ENCODE measurements at regions not wholly inside any gene's neighbourhood (a gene's known extent, or its start where the extent isn't known, plus 50 kb on each side); places are given as distances from the start of the nearest gene placed in this dataset.
"Not testable (repeated sequence)": the region's sequence is repeated elsewhere in the genome, so short reads cannot be mapped to it uniquely, and the experiment has no call there.

DNA sequence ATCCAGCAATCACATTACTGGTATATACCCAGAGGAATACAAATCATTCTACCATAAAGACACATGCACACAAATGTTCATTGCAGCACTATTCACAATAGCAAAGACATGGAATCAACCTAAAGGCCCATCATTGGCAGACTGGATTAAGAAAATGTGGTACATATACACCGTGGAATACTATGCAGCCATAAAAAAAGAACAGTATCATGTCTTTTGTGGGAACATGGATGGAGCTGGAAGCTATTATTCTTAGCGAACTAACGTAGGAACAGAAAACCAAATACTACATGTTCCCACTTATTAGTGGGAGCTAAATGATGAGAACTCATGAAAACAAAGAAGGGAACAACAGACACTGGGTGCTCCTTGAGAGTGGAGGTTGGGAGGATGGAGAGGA, 60.9 kb downstream of the PGRMC1 start:
- TF ChIP-seq POLR2AphosphoS5 (IDR thresholded peaks at IDR 0.05; ENCODE audit: low read depth, low read length); RFX5 (IDR thresholded peaks at IDR 0.05; ENCODE audit: borderline replicate concordance, low read depth, low read length); RBBP5 (IDR thresholded peaks at IDR 0.05; ENCODE audit: borderline replicate concordance, low read depth, low read length); EZH2 (IDR thresholded peaks at IDR 0.05; ENCODE audit: low read depth, low read length, severe bottlenecking); POLR2A (IDR thresholded peaks at IDR 0.05; ENCODE audit: control extremely low read depth in 1 of 2, low read depth in 2 of 2, low read length in 2 of 2): not testable (repeated sequence)
- TF ChIP-seq, protein P1, sequence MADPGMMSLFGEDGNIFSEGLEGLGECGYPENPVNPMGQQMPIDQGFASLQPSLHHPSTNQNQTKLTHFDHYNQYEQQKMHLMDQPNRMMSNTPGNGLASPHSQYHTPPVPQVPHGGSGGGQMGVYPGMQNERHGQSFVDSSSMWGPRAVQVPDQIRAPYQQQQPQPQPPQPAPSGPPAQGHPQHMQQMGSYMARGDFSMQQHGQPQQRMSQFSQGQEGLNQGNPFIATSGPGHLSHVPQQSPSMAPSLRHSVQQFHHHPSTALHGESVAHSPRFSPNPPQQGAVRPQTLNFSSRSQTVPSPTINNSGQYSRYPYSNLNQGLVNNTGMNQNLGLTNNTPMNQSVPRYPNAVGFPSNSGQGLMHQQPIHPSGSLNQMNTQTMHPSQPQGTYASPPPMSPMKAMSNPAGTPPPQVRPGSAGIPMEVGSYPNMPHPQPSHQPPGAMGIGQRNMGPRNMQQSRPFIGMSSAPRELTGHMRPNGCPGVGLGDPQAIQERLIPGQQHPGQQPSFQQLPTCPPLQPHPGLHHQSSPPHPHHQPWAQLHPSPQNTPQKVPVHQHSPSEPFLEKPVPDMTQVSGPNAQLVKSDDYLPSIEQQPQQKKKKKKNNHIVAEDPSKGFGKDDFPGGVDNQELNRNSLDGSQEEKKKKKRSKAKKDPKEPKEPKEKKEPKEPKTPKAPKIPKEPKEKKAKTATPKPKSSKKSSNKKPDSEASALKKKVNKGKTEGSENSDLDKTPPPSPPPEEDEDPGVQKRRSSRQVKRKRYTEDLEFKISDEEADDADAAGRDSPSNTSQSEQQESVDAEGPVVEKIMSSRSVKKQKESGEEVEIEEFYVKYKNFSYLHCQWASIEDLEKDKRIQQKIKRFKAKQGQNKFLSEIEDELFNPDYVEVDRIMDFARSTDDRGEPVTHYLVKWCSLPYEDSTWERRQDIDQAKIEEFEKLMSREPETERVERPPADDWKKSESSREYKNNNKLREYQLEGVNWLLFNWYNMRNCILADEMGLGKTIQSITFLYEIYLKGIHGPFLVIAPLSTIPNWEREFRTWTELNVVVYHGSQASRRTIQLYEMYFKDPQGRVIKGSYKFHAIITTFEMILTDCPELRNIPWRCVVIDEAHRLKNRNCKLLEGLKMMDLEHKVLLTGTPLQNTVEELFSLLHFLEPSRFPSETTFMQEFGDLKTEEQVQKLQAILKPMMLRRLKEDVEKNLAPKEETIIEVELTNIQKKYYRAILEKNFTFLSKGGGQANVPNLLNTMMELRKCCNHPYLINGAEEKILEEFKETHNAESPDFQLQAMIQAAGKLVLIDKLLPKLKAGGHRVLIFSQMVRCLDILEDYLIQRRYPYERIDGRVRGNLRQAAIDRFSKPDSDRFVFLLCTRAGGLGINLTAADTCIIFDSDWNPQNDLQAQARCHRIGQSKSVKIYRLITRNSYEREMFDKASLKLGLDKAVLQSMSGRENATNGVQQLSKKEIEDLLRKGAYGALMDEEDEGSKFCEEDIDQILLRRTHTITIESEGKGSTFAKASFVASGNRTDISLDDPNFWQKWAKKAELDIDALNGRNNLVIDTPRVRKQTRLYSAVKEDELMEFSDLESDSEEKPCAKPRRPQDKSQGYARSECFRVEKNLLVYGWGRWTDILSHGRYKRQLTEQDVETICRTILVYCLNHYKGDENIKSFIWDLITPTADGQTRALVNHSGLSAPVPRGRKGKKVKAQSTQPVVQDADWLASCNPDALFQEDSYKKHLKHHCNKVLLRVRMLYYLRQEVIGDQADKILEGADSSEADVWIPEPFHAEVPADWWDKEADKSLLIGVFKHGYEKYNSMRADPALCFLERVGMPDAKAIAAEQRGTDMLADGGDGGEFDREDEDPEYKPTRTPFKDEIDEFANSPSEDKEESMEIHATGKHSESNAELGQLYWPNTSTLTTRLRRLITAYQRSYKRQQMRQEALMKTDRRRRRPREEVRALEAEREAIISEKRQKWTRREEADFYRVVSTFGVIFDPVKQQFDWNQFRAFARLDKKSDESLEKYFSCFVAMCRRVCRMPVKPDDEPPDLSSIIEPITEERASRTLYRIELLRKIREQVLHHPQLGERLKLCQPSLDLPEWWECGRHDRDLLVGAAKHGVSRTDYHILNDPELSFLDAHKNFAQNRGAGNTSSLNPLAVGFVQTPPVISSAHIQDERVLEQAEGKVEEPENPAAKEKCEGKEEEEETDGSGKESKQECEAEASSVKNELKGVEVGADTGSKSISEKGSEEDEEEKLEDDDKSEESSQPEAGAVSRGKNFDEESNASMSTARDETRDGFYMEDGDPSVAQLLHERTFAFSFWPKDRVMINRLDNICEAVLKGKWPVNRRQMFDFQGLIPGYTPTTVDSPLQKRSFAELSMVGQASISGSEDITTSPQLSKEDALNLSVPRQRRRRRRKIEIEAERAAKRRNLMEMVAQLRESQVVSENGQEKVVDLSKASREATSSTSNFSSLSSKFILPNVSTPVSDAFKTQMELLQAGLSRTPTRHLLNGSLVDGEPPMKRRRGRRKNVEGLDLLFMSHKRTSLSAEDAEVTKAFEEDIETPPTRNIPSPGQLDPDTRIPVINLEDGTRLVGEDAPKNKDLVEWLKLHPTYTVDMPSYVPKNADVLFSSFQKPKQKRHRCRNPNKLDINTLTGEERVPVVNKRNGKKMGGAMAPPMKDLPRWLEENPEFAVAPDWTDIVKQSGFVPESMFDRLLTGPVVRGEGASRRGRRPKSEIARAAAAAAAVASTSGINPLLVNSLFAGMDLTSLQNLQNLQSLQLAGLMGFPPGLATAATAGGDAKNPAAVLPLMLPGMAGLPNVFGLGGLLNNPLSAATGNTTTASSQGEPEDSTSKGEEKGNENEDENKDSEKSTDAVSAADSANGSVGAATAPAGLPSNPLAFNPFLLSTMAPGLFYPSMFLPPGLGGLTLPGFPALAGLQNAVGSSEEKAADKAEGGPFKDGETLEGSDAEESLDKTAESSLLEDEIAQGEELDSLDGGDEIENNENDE (IDR thresholded peaks at IDR 0.05; ENCODE audit: insufficient replicate concordance, low read length): not testable (repeated sequence)
- TF ChIP-seq, protein P2, sequence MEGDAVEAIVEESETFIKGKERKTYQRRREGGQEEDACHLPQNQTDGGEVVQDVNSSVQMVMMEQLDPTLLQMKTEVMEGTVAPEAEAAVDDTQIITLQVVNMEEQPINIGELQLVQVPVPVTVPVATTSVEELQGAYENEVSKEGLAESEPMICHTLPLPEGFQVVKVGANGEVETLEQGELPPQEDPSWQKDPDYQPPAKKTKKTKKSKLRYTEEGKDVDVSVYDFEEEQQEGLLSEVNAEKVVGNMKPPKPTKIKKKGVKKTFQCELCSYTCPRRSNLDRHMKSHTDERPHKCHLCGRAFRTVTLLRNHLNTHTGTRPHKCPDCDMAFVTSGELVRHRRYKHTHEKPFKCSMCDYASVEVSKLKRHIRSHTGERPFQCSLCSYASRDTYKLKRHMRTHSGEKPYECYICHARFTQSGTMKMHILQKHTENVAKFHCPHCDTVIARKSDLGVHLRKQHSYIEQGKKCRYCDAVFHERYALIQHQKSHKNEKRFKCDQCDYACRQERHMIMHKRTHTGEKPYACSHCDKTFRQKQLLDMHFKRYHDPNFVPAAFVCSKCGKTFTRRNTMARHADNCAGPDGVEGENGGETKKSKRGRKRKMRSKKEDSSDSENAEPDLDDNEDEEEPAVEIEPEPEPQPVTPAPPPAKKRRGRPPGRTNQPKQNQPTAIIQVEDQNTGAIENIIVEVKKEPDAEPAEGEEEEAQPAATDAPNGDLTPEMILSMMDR (IDR thresholded peaks at IDR 0.05; ENCODE audit: control extremely low read depth in 1 of 3, insufficient read depth in 1 of 3, low read depth in 1 of 3, low read length in 3 of 3): not testable (repeated sequence)
- TF ChIP-seq, protein P3, sequence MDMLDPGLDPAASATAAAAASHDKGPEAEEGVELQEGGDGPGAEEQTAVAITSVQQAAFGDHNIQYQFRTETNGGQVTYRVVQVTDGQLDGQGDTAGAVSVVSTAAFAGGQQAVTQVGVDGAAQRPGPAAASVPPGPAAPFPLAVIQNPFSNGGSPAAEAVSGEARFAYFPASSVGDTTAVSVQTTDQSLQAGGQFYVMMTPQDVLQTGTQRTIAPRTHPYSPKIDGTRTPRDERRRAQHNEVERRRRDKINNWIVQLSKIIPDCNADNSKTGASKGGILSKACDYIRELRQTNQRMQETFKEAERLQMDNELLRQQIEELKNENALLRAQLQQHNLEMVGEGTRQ (IDR thresholded peaks at IDR 0.05; ENCODE audit: low read length): not testable (repeated sequence)
- TF ChIP-seq, protein P4, sequence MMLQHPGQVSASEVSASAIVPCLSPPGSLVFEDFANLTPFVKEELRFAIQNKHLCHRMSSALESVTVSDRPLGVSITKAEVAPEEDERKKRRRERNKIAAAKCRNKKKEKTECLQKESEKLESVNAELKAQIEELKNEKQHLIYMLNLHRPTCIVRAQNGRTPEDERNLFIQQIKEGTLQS (IDR thresholded peaks at IDR 0.05; ENCODE audit: insufficient read depth, low read depth, low read length): not testable (repeated sequence)

Data from H1 (cell line).